ENCODE measurements at regions not wholly inside any gene's neighbourhood (a gene's known extent, or its start where the extent isn't known, plus 50 kb on each side); places are given as distances from the start of the nearest gene placed in this dataset.

- H3K27me3 ChIP-seq (ENCODE audit: control insufficient read depth, insufficient read depth, low read length, poor library complexity, severe bottlenecking): no peaks in the 10 kb centered on the region
- H3K27ac ChIP-seq (ENCODE audit: insufficient read depth, low read depth, low read length, poor library complexity, severe bottlenecking): no peak overlapping the region
- no peak overlapping the region for H3K4me3 ChIP-seq (ENCODE audit: insufficient read depth, low read depth, low read length)
- no peaks in the 10 kb centered on the region for H3K36me3 ChIP-seq (ENCODE audit: control insufficient read depth, insufficient read depth, low read length)
- H3K4me1 ChIP-seq (ENCODE audit: control insufficient read depth, insufficient read depth, low read length): no peaks in the 10 kb centered on the region
- H3K9me3 ChIP-seq (ENCODE audit: control insufficient read depth, low read length): no peaks in the 10 kb centered on the region
- WGBS, 2 experiments: 53 to 61% methylated on average over 4 of the region's 4 CpGs
Observed at GRCh38 chr5:167244583-167244982, 1046.9 kb upstream of the WWC1 start.

GRCh38 chr5:167245868-167246267 is 1045.6 kb upstream of the WWC1 start:
- 64 to 94% methylated on average over 1 of the region's 1 CpG for WGBS, 2 experiments

GRCh38 chr5:167247816-167248215 is 1043.6 kb upstream of the WWC1 start:
- Histone ChIP-seq H3K36me3 (ENCODE audit: control insufficient read depth, insufficient read depth, low read length) (no peaks in the 10 kb centered on the region), H3K4me3 (ENCODE audit: insufficient read depth, low read depth, low read length) (no peak overlapping the region), H3K9me3 (ENCODE audit: control insufficient read depth, low read length) (no peaks in the 10 kb centered on the region), H3K4me1 (ENCODE audit: control insufficient read depth, insufficient read depth, low read length) (no peaks in the 10 kb centered on the region), H3K27me3 (ENCODE audit: control insufficient read depth, insufficient read depth, low read length, poor library complexity, severe bottlenecking) (no peaks in the 10 kb centered on the region), H3K27ac (ENCODE audit: insufficient read depth, low read depth, low read length, poor library complexity, severe bottlenecking) (no peak overlapping the region)
- 96 to 98% methylated on average over 4 of the region's 4 CpGs for WGBS, 2 experiments

More at GRCh38 chr5:167245868-167246267, 1045.6 kb upstream of the WWC1 start:
- no peaks in the 10 kb centered on the region for H3K36me3 ChIP-seq (ENCODE audit: control insufficient read depth, insufficient read depth, low read length)
- no peak overlapping the region for H3K4me3 ChIP-seq (ENCODE audit: insufficient read depth, low read depth, low read length)
- H3K9me3 ChIP-seq (ENCODE audit: control insufficient read depth, low read length): no peaks in the 10 kb centered on the region
- H3K4me1 ChIP-seq (ENCODE audit: control insufficient read depth, insufficient read depth, low read length): no peaks in the 10 kb centered on the region
- H3K27me3 ChIP-seq (ENCODE audit: control insufficient read depth, insufficient read depth, low read length, poor library complexity, severe bottlenecking): no peaks in the 10 kb centered on the region
- no peak overlapping the region for H3K27ac ChIP-seq (ENCODE audit: insufficient read depth, low read depth, low read length, poor library complexity, severe bottlenecking)

- no peaks in the 10 kb centered on the region for H3K9me3 ChIP-seq (ENCODE audit: control insufficient read depth, low read length)
- no peaks in the 10 kb centered on the region for H3K4me1 ChIP-seq (ENCODE audit: control insufficient read depth, insufficient read depth, low read length)
- no peak overlapping the region for H3K4me3 ChIP-seq (ENCODE audit: insufficient read depth, low read depth, low read length)
- 94 to 95% methylated on average over 11 of the region's 11 CpGs for WGBS, 2 experiments
- H3K27ac ChIP-seq (ENCODE audit: insufficient read depth, low read depth, low read length, poor library complexity, severe bottlenecking): no peak overlapping the region
- H3K27me3 ChIP-seq (ENCODE audit: control insufficient read depth, insufficient read depth, low read length, poor library complexity, severe bottlenecking): no peaks in the 10 kb centered on the region
- no peaks in the 10 kb centered on the region for H3K36me3 ChIP-seq (ENCODE audit: control insufficient read depth, insufficient read depth, low read length)
Observed at GRCh38 chr5:167248257-167248656, 1043.2 kb upstream of the WWC1 start.

- no peaks in the 10 kb centered on the region for H3K27me3 ChIP-seq (ENCODE audit: control insufficient read depth, insufficient read depth, low read length, poor library complexity, severe bottlenecking)
- 80 to 84% methylated on average over 4 of the region's 4 CpGs for WGBS, 2 experiments
- no peak overlapping the region for H3K27ac ChIP-seq (ENCODE audit: insufficient read depth, low read depth, low read length, poor library complexity, severe bottlenecking)
- no peaks in the 10 kb centered on the region for H3K9me3 ChIP-seq (ENCODE audit: control insufficient read depth, low read length)
- peaks cover 9% of the 10 kb centered on the region for H3K4me1 ChIP-seq (ENCODE audit: control insufficient read depth, insufficient read depth, low read length)
- no peaks in the 10 kb centered on the region for H3K36me3 ChIP-seq (ENCODE audit: control insufficient read depth, insufficient read depth, low read length)
- H3K4me3 ChIP-seq (ENCODE audit: insufficient read depth, low read depth, low read length): no peak overlapping the region
Observed at GRCh38 chr5:167250996-167251395, 1040.4 kb upstream of the WWC1 start.

- Histone ChIP-seq H3K27ac (ENCODE audit: insufficient read depth, low read depth, low read length, poor library complexity, severe bottlenecking) (no peak overlapping the region), H3K4me1 (ENCODE audit: control insufficient read depth, insufficient read depth, low read length) (peaks cover 9% of the 10 kb centered on the region), H3K27me3 (ENCODE audit: control insufficient read depth, insufficient read depth, low read length, poor library complexity, severe bottlenecking) (no peaks in the 10 kb centered on the region), H3K36me3 (ENCODE audit: control insufficient read depth, insufficient read depth, low read length) (no peaks in the 10 kb centered on the region), H3K4me3 (ENCODE audit: insufficient read depth, low read depth, low read length) (no peak overlapping the region), H3K9me3 (ENCODE audit: control insufficient read depth, low read length) (no peaks in the 10 kb centered on the region)
- WGBS, 2 experiments: 38 to 49% methylated on average over 3 of the region's 3 CpGs
Observed at GRCh38 chr5:167254132-167254531, 1037.3 kb upstream of the WWC1 start.

- H3K9me3 ChIP-seq (ENCODE audit: control insufficient read depth, low read length): no peaks in the 10 kb centered on the region
- H3K27ac ChIP-seq (ENCODE audit: insufficient read depth, low read depth, low read length, poor library complexity, severe bottlenecking): no peak overlapping the region
- H3K27me3 ChIP-seq (ENCODE audit: control insufficient read depth, insufficient read depth, low read length, poor library complexity, severe bottlenecking): no peaks in the 10 kb centered on the region
- WGBS, 2 experiments: 90 to 97% methylated on average over 2 of the region's 2 CpGs
- no peak overlapping the region for H3K4me3 ChIP-seq (ENCODE audit: insufficient read depth, low read depth, low read length)
- H3K36me3 ChIP-seq (ENCODE audit: control insufficient read depth, insufficient read depth, low read length): no peaks in the 10 kb centered on the region
- H3K4me1 ChIP-seq (ENCODE audit: control insufficient read depth, insufficient read depth, low read length): peaks cover 9% of the 10 kb centered on the region
Observed at GRCh38 chr5:167255926-167256325, 1035.5 kb upstream of the WWC1 start.

GRCh38 chr5:167259806-167260205 is 1031.6 kb upstream of the WWC1 start:
- Histone ChIP-seq H3K4me1 (ENCODE audit: control insufficient read depth, insufficient read depth, low read length) (no peaks in the 10 kb centered on the region), H3K9me3 (ENCODE audit: control insufficient read depth, low read length) (no peaks in the 10 kb centered on the region), H3K27ac (ENCODE audit: insufficient read depth, low read depth, low read length, poor library complexity, severe bottlenecking) (no peak overlapping the region), H3K4me3 (ENCODE audit: insufficient read depth, low read depth, low read length) (no peak overlapping the region), H3K36me3 (ENCODE audit: control insufficient read depth, insufficient read depth, low read length) (no peaks in the 10 kb centered on the region), H3K27me3 (ENCODE audit: control insufficient read depth, insufficient read depth, low read length, poor library complexity, severe bottlenecking) (no peaks in the 10 kb centered on the region)
- WGBS, 2 experiments: 93 to 94% methylated on average over 1 to 2 of the region's 2 CpGs

- Histone ChIP-seq H3K36me3 (ENCODE audit: control insufficient read depth, insufficient read depth, low read length) (no peaks in the 10 kb centered on the region), H3K4me1 (ENCODE audit: control insufficient read depth, insufficient read depth, low read length) (no peaks in the 10 kb centered on the region), H3K4me3 (ENCODE audit: insufficient read depth, low read depth, low read length) (no peak overlapping the region), H3K27ac (ENCODE audit: insufficient read depth, low read depth, low read length, poor library complexity, severe bottlenecking) (no peak overlapping the region), H3K27me3 (ENCODE audit: control insufficient read depth, insufficient read depth, low read length, poor library complexity, severe bottlenecking) (no peaks in the 10 kb centered on the region), H3K9me3 (ENCODE audit: control insufficient read depth, low read length) (no peaks in the 10 kb centered on the region)
- 88 to 89% methylated on average over 3 of the region's 3 CpGs for WGBS, 2 experiments
Observed at GRCh38 chr5:167261309-167262100, 1029.9 kb upstream of the WWC1 start.

GRCh38 chr5:167263185-167263584 is 1028.3 kb upstream of the WWC1 start:
- no peak overlapping the region for H3K27ac ChIP-seq (ENCODE audit: insufficient read depth, low read depth, low read length, poor library complexity, severe bottlenecking)
- no peaks in the 10 kb centered on the region for H3K9me3 ChIP-seq (ENCODE audit: control insufficient read depth, low read length)
- WGBS, 2 experiments: 80 to 86% methylated on average over 4 of the region's 4 CpGs
- H3K4me3 ChIP-seq (ENCODE audit: insufficient read depth, low read depth, low read length): no peak overlapping the region
- no peaks in the 10 kb centered on the region for H3K27me3 ChIP-seq (ENCODE audit: control insufficient read depth, insufficient read depth, low read length, poor library complexity, severe bottlenecking)
- H3K36me3 ChIP-seq (ENCODE audit: control insufficient read depth, insufficient read depth, low read length): no peaks in the 10 kb centered on the region
- peaks cover 7% of the 10 kb centered on the region for H3K4me1 ChIP-seq (ENCODE audit: control insufficient read depth, insufficient read depth, low read length)

Measured in ectodermal cell (in vitro differentiated cells).